NOMO-1 treated with DMSO at 0.1 percent for 48 hours (cell line): ENCODE measurements at regions not wholly inside any gene's neighbourhood (a gene's known extent, or its start where the extent isn't known, plus 50 kb on each side); places are given as distances from the start of the nearest gene placed in this dataset.

Source experiments
- DNase-seq: peaks from one replicate; lab custom pipeline; 2025; ENCODE audit not compliant: unreplicated experiment; lab: John Stamatoyannopoulos, UW

GRCh38 chr18:78771496-78772359 lies 207.9 kb upstream of the SALL3 start:
- no peak for DNase-seq

- DNase-seq: no peak
Measured at GRCh38 chr18:78772360-78773302, 207.0 kb upstream of the SALL3 start.

- DNase-seq: no peak
Measured at GRCh38 chr18:78773303-78773755, 206.3 kb upstream of the SALL3 start.

- no peak for DNase-seq
Measured at GRCh38 chr18:78773819-78774218, 205.8 kb upstream of the SALL3 start.

- DNase-seq: no peak
Measured at GRCh38 chr18:78774741-78775141, 204.9 kb upstream of the SALL3 start.

GRCh38 chr18:78776151-78776550 lies 203.5 kb upstream of the SALL3 start:
- DNase-seq: no peak

- DNase-seq: no peak
Measured at GRCh38 chr18:78776706-78777285, 202.8 kb upstream of the SALL3 start.

- no peak for DNase-seq
Measured at GRCh38 chr18:78777992-78778391, 201.6 kb upstream of the SALL3 start.

- no peak for DNase-seq
Measured at GRCh38 chr18:78778651-78779050, 201.0 kb upstream of the SALL3 start.

- no peak for DNase-seq
Measured at GRCh38 chr18:78779996-78780718, 199.5 kb upstream of the SALL3 start.

GRCh38 chr18:78780719-78781600 lies 198.7 kb upstream of the SALL3 start:
- DNase-seq: no peak

- no peak for DNase-seq
Measured at GRCh38 chr18:78781601-78781960, 198.0 kb upstream of the SALL3 start.

- DNase-seq: no peak
Measured at GRCh38 chr18:78782951-78783563, 196.6 kb upstream of the SALL3 start.

GRCh38 chr18:78783564-78783960 lies 196.1 kb upstream of the SALL3 start:
- DNase-seq: no peak

- DNase-seq: no peak
Measured at GRCh38 chr18:78784861-78785260, 194.8 kb upstream of the SALL3 start.

GRCh38 chr18:78785706-78786105 lies 193.9 kb upstream of the SALL3 start:
- DNase-seq: no peak

- no peak for DNase-seq
Measured at GRCh38 chr18:78786776-78787175, 192.8 kb upstream of the SALL3 start.

- DNase-seq: no peak
Measured at GRCh38 chr18:78787751-78788150, 191.9 kb upstream of the SALL3 start.

GRCh38 chr18:78788161-78788560 lies 191.5 kb upstream of the SALL3 start:
- DNase-seq: no peak
